ENCODE measurements at regions not wholly inside any gene's neighbourhood (a gene's known extent, or its start where the extent isn't known, plus 50 kb on each side); places are given as distances from the start of the nearest gene placed in this dataset.

- no peak for TF ChIP-seq CTCF (IDR thresholded peaks at IDR 0.05)
- TF ChIP-seq POLR2AphosphoS5 (IDR thresholded peaks at IDR 0.05): no peak
These were observed 1080.5 kb upstream of the TENM3 start for GRCh38 chr4:181162676-181163075.

Measured in esophagus muscularis mucosa (tissue), 3 donors.